ENCODE measurements at regions not wholly inside any gene's neighbourhood (a gene's known extent, or its start where the extent isn't known, plus 50 kb on each side); places are given as distances from the start of the nearest gene placed in this dataset.
A peak's percentile ranks its signal among the peaks of the same experiment; 100 is the strongest.

DNA sequence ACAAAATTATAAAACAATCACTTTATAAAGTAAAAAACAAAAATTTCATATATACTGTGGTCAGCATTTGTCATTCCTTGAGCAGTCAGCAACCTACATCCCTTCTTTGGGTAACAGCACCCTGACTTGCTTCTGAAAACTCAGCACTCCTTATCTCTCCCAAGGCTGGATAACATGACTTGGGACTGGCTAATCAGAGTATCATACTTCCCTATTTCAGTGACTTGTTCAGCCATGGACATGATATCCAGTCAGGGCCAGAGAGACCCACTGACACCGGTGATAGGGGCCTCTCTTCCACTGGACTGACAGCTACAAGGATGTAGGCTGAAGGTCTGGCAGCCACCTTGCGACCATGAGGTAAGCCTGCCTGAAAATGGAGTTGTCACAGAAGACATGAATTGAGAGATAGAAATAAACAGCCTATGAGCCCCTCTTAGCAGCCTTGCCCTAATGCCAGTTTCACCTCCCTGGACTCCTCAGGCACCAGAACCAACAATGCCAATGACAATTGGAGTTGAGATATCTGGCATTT lies 84.4 kb upstream of the NEBL start:
- no peak for DNase-seq (ENCODE audit: low read depth, low spot score)

DNA sequence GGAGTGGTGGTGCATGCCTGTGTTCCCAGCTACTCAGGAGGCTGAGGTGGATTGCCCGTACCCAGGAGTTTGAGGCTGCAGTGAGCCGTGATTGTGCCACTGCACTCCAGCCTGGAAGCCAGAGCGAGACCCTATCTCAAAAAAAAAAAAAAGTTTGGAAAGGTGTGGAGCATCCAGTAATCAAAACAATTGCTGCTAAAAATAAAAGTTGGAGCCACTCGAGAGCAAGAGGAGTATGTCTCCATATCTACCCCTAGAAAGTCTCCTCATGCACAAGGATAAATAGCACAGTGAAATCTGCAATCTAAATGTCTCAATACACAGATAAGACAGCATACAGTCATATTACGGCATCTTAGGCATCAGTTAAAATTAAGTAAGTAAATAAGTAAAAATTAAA lies 81.5 kb upstream of the NEBL start:
- no peak for DNase-seq (ENCODE audit: low read depth, low spot score)

DNA sequence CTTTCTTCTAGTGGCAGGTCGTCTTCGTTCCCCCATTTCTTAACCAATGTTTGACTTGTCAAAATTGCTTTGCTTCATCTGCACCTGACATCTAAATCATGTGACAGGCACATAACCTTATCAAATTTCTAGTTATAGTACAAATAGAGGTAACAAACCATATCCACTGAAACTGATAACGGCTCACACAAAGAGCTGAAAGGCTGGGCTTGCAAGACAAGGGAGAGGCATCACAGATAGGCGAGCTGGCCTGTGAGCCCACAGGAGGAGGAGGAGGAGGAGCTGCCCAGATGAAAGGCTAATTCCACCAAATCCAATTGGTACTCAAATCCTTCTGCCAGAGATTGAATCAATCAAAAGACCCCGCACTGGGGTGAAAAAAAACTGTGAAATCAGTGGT lies 80.2 kb upstream of the NEBL start:
- no peak for DNase-seq (ENCODE audit: low read depth, low spot score)

DNA sequence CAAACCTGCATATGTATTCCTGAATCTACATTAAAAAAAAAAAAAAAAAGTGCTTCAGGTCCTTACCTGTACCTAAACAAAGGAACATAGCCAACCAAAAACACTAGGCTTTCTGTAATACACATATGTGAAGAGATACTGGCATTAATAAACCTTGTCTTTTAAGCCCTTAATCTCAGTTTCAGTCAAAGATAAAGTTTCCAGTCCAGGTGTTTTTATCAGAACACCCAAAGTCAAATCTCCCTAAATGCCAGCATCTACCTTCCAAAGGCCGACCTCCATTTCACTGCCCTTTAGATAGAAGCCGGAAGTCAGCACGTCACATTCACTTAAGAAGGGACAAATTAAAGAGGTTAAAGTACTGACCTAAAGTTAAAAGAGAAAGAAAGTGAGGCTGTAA lies 79.8 kb upstream of the NEBL start:
- no peak for DNase-seq (ENCODE audit: low read depth, low spot score)

DNA sequence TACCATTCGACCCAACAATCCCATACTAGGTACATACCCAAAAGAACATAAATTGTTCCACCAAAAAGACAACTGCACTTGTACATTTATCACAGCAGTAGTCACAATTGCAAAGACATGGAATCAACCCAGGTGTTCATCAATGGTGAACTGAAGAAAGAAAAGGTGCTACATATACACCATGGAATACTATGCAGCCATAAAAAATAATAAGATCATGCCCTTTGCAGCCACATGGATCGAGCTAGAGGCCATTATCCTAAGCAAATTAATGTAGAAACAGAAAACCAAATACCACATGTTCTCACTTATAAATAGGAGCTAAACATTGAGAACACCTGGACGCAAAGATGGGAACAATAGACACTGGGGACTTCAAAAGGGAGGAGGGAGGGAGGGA lies 79.3 kb upstream of the NEBL start:
- no peak for DNase-seq (ENCODE audit: low read depth, low spot score)

DNA sequence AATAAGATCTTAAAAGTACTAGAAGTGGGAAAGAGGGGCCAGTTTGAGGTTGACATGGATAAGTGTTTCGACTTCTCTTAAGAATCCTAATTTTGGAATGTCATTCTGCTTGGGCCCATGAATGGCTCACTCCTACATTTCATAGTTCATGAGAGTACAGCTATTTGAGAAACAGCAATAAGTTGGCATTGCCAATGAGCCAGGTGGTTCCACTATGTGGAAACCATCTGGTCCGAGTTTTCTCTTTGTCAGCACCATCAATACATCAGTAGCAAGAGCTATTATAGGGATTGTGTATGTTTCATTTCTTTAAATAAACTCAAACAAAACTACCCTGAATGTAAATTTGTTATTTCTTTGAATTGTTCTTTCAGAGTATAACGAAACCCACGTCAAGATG lies 78.1 kb upstream of the NEBL start:
- no peak for DNase-seq (ENCODE audit: low read depth, low spot score)

DNA sequence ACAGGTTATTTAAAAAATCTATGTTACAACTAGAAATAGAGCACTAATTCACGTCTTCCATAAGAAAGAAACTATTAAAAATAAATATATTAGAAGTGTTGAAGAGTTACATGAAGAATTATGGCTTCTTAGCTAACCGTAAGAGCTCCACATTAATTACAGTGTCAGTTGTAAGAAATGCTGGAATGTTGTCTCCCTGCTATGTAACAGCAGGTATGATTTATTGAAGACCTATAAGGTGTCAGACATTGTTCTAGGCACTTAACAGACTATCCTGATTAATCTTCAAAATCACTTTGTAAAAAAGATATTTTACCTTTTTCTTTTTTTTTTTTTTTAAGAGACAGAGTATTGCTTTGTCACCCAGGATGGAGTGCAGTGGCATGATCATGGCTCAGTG lies 75.8 kb upstream of the NEBL start:
- DNase-seq (ENCODE audit: low read depth, low spot score), result no peak

DNA sequence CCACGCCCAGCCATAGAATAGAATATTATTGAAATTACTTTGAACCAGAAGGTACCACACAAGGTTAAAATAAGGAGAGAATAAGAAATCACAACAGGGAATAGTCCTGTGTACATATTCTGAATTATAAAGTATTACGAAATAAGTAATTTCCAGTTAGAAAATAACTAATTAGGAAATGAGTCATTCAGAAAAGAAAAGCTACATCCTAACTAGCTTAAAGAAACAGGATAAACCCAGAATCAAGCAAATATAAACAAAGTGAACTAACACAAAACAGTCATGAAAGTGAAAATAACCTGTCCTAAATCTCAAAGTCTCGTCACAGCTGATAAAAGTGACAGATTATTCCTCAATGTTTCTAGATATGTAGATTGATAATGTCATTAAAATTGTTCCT lies 74.8 kb upstream of the NEBL start:
- no peak for DNase-seq (ENCODE audit: low read depth, low spot score)

DNA sequence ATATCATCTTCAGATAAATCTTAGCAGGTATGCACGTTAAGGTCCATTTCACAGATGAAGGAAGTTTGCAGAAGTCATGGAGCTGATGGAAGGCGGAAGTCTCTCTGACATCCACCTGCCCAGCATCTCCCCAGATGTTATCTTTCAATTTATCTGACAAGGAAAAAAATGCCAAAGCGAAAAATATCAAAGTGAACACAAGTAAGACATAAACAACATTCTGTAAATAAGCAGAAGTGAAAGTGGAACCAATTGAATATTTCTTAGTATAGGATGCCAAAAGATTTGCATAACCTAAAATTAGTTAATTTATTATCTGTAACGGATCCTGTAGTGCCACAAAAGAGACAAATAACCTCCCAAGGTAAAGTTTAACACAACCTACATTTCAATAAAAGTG lies 73.6 kb upstream of the NEBL start:
- DNase-seq (ENCODE audit: low read depth, low spot score), result no peak

DNA sequence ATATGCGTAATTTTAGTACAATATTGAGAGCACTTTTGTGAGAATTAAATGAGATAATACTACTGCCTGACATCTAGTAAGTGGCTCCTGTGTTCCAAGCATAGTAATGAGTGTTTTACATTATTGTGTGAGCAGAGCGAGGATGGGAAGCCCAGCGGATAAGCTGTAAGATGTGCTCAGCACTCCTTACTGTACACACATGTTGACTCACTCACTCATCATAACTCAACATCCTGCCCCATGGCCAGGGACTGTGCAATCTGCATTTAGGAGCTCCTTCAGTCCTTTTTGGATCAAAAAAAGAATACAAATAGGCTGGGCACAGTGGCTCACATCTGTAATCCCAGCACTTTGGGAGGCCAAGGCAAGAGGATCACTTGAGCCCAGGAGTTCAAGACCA lies 72.9 kb upstream of the NEBL start:
- no peak for DNase-seq (ENCODE audit: low read depth, low spot score)

DNA sequence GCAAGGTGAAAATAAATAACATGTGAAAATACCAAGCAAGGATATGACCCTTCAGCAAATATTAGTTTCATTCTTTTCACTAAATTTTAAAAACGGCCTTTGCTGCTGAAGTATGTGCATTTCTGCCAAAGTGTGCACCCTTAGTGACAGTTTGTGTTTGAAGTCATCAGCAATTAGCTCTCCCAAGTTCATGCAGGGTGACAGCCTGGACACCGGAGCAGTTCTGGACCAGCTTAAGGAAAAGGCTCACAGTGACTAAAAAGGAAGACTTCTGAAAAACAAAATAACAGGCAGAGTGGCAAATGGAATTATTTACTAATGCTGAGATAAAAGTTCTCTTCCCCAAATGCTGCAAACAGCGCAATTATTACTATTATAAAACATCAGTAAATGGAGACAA lies 69.3 kb upstream of the NEBL start:
- no peak for DNase-seq (ENCODE audit: low read depth, low spot score)

DNA sequence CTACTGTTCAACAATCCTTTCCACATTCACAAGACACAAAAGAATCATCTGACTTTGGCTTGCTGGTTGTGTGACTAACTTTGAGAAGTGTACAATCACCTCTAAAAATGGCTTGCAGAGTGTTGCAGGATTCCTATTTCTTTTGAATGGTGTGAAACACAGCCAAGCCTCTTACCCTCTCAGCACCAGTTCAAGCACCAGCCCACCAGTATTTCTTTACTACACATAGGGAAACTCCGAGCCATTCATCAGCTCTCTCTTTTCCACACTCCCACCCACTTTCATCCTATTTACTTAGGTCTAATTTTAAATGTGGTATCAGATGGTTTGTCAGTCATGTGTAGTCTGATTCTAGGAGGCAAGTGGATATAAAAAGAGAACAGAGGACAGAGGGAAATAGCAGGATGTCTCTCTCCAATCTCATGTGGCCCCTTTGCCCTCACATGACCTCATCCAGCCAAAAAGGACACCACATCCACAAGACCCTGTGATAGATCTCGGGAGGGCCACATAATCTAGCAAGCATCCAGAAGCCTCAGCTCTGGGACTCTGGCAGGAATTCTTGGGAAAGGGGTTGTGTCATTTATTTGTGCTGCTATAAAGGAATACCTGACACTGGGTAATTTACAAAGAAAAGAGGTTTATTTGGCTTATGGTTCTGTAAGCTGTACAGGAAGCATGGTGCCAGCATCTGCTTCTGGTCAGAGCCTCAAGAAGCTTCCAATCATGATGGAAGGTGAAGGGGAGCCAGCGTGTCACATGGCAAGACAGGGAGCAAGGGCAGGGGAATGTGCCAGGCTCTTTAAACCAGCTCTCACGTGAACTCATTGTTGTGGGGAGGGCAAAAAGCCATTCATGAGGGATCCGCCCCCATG lies 66.8 kb upstream of the NEBL start:
- DNase-seq (ENCODE audit: low read depth, low spot score), result no peak

DNA sequence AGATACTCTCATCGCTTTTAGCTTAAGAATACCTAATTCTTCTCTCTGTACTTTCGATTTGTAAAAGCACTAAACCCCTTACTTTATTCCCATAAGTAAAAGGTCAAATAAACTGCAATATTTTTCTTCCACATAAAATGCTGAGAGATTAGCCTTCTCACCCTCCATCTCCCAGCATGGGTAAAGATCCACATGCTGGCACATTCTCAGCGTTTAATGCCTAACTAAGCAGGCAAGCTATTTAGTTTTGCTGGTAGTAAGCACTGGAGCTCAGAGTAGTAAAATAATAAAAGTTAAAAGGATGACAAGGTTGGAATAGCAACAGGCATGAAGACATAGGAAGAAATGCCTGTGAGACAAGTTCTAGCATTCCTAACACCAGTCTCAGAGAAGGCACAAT lies 65.9 kb upstream of the NEBL start:
- DNase-seq (ENCODE audit: low read depth, low spot score), result peak; percentile 20

DNA sequence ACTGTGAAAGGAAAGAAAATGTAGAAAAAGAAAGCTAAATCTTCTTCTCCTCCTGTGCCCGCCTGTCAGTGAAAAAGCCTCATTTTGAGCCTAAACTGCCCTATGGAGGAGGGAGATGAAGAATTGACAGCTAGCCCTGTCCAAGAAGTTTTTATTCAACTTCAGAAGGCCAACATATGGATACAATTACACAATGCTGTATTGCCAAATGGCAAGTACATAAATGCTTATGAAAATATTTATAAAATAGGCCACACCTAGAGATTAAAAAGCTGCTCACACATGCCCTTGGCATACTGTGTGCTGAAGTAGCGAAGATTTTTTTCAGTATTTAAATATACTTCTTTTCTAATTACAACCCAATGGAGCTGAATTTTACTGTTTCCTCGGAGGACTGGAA lies 65.1 kb upstream of the NEBL start:
- DNase-seq (ENCODE audit: low read depth, low spot score), result no peak

DNA sequence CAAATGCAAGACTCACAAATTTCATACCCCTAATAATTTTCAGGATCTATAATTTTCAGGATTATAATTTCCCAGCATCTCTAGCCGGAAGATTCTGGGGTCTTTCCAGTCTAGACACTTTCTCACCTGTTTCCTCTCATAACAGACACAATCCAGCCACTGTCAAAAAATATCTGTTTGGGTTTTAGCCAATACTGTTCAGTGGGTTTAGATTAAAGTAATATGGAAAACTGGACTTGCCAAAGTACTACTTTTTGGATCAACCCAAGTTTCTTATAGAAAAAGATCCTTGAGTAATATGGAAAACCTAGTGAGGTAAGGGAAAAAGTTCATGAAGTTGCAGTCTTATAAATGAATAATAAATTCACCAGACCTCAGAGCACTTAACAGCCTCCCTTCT lies 62.1 kb upstream of the NEBL start:
- no peak for DNase-seq (ENCODE audit: low read depth, low spot score)

DNA sequence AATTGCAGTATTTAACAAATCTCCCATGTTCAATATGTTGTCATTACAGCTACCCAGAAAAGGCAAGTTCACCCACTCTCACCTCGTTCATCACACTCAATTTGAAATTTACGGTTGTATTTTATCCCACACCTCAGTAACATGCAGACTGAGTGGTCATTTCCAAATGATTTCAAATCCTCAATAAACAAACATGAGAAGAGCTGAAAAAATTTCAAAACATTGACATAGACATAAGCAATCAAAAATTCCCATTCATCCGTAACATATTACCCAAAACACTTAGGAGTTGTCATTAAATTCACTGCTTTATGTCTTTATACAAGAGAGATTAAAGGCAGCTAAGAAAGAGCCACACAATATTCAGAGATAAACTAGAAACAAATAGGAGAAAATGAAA lies 61.7 kb upstream of the NEBL start:
- no peak for DNase-seq (ENCODE audit: low read depth, low spot score)

DNA sequence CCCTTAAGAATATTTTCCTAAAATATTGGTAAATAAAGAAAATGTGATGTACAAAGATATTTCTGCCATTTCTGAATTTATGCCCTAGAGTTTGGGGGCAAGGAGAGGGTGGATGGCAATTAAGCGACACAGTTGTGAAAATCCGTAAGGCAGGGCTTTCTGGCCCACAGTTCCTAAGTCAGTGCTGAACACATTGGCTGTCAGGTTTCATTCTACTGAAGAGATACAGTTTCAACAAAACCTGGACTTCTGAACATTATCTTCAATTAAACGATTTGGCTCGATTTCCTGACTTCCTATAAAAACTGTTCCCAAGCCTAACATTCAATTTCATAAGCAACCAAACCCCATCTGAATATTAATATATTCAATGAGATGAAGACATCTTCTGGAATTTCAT lies 61.1 kb upstream of the NEBL start:
- DNase-seq (ENCODE audit: low read depth, low spot score), result no peak

DNA sequence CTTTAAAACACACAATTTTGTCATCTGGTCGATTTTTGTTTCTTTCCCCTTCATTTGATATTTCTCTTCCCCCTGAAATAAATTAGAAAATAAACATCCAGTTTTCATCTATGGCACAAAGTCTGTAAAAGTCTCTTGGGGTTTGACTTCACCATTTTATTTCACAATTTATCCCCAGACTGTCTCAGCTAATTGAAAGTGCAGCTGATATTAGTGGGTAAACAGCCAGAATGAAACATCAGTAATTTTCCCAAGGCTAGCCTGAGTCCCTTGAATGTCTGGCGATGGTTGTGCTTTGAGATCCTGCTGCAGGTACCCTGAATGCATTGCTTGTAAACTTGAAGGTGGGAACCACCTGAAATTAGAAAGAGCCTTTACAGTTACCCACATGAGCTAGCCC lies 60.6 kb upstream of the NEBL start:
- DNase-seq (ENCODE audit: low read depth, low spot score), result no peak

DNA sequence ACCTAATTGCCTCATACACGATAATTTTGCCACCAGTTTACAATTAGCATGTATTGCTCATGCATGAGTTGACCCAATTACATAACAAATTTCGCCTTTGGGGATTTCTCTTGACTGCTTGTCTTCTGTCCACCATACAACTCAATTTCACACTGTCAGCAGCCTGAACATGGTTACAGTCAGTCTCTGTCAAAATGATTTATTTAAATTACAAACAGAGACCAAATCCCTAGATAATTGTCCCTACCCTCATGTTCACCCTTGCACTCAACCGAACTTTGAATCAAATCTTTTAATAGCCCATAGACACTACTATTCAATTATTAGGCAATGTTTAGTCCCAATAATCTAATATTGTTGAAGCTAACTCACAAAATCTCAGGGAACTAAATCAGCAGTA lies 59.7 kb upstream of the NEBL start:
- no peak for DNase-seq (ENCODE audit: low read depth, low spot score)

DNA sequence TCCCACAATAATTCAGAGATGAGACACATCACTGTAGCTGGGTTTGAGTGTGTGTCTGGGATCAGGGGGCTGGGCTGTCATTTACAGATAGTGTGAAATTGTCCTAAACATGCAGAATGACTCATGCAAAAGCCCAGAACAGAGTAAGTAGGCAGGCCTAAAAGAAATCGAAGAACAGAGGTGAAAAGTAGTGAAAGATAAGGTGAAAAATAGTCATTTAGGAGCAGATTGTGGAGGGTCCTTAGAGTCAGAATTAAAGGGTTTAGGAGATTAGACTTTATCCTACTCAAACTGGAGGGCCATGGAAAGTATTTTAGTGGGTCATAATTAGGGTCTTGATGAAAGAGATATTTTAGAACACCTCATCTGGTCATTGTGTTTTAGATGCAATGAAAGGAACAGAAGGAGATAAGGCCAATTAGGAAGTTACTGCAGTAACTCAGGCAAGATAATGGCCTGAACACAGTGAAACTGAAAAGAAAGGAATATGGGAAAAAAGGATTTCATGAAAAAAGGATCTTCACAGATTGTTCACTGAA lies 58.3 kb upstream of the NEBL start:
- no peak for DNase-seq (ENCODE audit: low read depth, low spot score)

DNA sequence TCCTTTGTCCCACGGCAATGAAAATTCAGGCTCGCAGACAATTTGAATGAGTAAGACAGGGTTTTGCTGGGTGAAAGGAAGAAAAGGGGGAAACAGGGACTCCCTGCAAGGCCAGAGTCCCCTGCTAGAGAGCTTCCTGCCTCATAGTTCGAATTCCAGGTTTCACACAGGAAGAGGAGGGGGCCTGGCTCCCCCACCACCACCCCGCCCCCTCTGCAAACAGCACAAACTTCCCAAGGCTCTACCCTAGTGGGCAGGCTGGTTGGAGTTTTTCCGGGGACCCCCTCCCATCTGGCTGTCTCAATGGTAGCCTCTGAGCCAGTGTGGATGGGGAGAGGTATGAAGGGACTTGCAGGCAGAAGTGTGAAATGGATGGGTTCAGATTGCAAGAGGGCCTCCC lies 57.4 kb upstream of the NEBL start:
- no peak for DNase-seq (ENCODE audit: low read depth, low spot score)

DNA sequence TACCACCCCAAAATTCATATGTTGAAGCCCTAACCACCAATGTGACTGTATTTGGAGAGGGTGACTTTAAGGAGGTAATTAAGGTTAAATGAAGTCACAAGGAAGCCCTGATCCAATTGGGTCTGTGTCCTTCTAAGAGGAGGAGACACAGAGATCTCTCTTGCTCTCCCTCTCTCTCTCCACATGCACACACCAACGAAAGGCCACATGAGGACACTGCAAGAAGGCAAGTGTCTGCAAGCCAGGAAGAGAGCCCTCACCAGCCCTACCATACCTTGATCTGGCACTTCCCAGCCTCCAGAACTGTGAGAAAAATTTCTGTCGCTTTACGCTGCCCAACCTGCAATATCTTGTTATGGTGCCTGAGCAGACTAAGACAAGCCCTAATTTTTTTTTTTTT lies 56.0 kb upstream of the NEBL start:
- no peak for DNase-seq (ENCODE audit: low read depth, low spot score)

DNA sequence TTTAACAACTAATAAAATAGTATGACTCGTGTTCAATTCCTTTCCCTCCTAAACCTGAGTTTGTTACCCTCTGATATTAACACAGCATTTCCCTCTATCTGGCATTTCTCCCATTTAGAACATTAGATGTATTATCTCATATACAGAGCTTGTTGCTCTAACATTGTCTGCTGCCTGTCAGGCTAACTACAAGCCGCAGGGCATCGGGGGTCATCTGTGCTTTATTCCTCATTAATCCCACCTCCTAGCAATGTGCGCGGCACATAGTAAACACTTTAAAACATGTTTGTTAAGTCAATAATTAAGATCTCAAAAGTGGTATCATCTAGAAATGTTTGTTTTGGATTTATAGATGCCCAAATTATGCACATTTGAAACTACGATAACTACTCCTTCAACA lies 52.9 kb upstream of the NEBL start:
- DNase-seq (ENCODE audit: low read depth, low spot score), result no peak
